A549 (cell line): ENCODE measurements at regions not wholly inside any gene's neighbourhood (a gene's known extent, or its start where the extent isn't known, plus 50 kb on each side); places are given as distances from the start of the nearest gene placed in this dataset.

ENCODE experiments used
- ATAC-seq, 2 experiments: fragments of 200-7000 bp in 1 of 2; fragments of >200 bp in 1 of 2; cut with Nextera tagmentation in 1 of 2; cut with Tn5 transposase in 1 of 2; 3 replicates each; pipeline versions ENCODE4 v1.8.0 to v1.9.1; 2018 to 2020; ENCODE audit warnings: mild to moderate bottlenecking in 1 of 2, moderate library complexity in 1 of 2
- CTCF ChIA-PET: fragments of 300-600 bp; sonication (Branson Sonifier 250); formaldehyde crosslinking; extraction: SDS; loops from one replicate; lab custom pipeline; 2021; ENCODE audit warnings: antibody characterized with exemption, inconsistent platforms; lab: Yijun Ruan, JAX
- POLR2A ChIA-PET: fragments of 350-600 bp; formaldehyde crosslinking; extraction: SDS; loops from one replicate; lab custom pipeline; 2021; ENCODE audit warnings: antibody characterized with exemption, inconsistent platforms; lab: Yijun Ruan, JAX
- DNase-seq, 2 experiments: peaks; one replicate each; pipeline versions ENCODE4 v3.0.0 to v3.0.0-alpha.2; 2011 to 2016; ENCODE audit warnings: low read depth in 1 of 2, low spot score in 1 of 2
- FAIRE-seq: peaks from 2 replicates; lab custom pipeline; 2011; peaks lifted over from hg19 to GRCh38; lab: Jason Lieb, UNC
- H3K27ac ChIP-seq, 2 experiments: fragments of >200 bp; sonication (Bioruptor Twin); formaldehyde crosslinking; 3 replicates each; pipeline ENCODE4 v1.5.1; 2016 to 2017
- H3K4me1 ChIP-seq: fragments of >200 bp; sonication (Bioruptor Twin); formaldehyde crosslinking; 3 replicates; pipeline ENCODE4 v1.6.1; 2016
- H3K4me2 ChIP-seq: fragments of >200 bp; sonication (Bioruptor Twin); formaldehyde crosslinking; 3 replicates; pipeline ENCODE4 v1.6.1; 2016
- H3K4me3 ChIP-seq: fragments of >200 bp; sonication (Bioruptor Twin); formaldehyde crosslinking; 3 replicates; pipeline ENCODE4 v1.5.1; 2016
- H3K9me3 ChIP-seq: fragments of >200 bp; sonication (Bioruptor Twin); formaldehyde crosslinking; 3 replicates; pipeline ENCODE4 v1.6.1; 2016
- ATOH8 ChIP-seq: fragments of 250-450 bp; sonication (Bioruptor Pico); IDR thresholded peaks from 2 replicates; pipeline ENCODE4 v1.5.0; 2020; ENCODE audit warnings: low read depth, mild to moderate bottlenecking, moderate library complexity
- BCL3 ChIP-seq: fragments of >200 bp; sonication (Bioruptor Twin); formaldehyde crosslinking; IDR thresholded peaks from 3 replicates; pipeline ENCODE4 v1.6.1; 2016
- BHLHE40 ChIP-seq: IDR thresholded peaks from 2 replicates; pipeline ENCODE4 v1.6.1; 2012; ENCODE audit warnings: low read depth, low read length, inconsistent platforms
- CHD4 ChIP-seq: fragments of 200-600 bp; sonication (generic); IDR thresholded peaks from 2 replicates; pipeline ENCODE4 v1.6.1; 2016; ENCODE audit warnings: antibody characterized with exemption, mild to moderate bottlenecking, borderline replicate concordance
- FOSB ChIP-seq: fragments of 250-450 bp; sonication (Bioruptor Pico); IDR thresholded peaks from 2 replicates; pipeline ENCODE4 v1.5.0; 2020; ENCODE audit warnings: mild to moderate bottlenecking, moderate library complexity
- HES2 ChIP-seq: fragments of >200 bp; sonication (Bioruptor Twin); formaldehyde crosslinking; IDR thresholded peaks from 2 replicates; pipeline ENCODE4 v1.6.1; 2016
- KDM1A ChIP-seq: fragments of 200-600 bp; sonication (generic); IDR thresholded peaks from 2 replicates; pipeline ENCODE4 v1.6.1; 2016; ENCODE audit warnings: low read depth, mild to moderate bottlenecking
- MAFK ChIP-seq: fragments of 450-650 bp; IDR thresholded peaks from 2 replicates; pipeline ENCODE4 v1.6.1; 2014; ENCODE audit not compliant: partially characterized antibody
- NPAS2 ChIP-seq: fragments of 250-450 bp; sonication (Bioruptor Pico); IDR thresholded peaks from 2 replicates; pipeline ENCODE4 v1.8.0; 2022; ENCODE audit warnings: mild to moderate bottlenecking, moderate library complexity, borderline replicate concordance
- POLR2A ChIP-seq: IDR thresholded peaks from 2 replicates; pipeline ENCODE4 v1.6.1; 2012; ENCODE audit warnings: mild to moderate bottlenecking, low read length
- RARB ChIP-seq: fragments of 250-450 bp; sonication (Bioruptor Pico); IDR thresholded peaks from 2 replicates; pipeline ENCODE4 v1.8.0; 2021; ENCODE audit warnings: mild to moderate bottlenecking, moderate library complexity
- RCOR1 ChIP-seq: fragments of 150-350 bp; IDR thresholded peaks from 2 replicates; pipeline ENCODE4 v1.6.1; 2014; ENCODE audit warnings: antibody characterized with exemption, low read length, low read depth
- REST ChIP-seq: fragments of 200-600 bp; sonication (generic); IDR thresholded peaks from 2 replicates; pipeline ENCODE4 v1.6.1; 2016; ENCODE audit warnings: antibody characterized with exemption, mild to moderate bottlenecking, moderate library complexity
- RNF2 ChIP-seq: fragments of 200-600 bp; sonication (generic); IDR thresholded peaks from 2 replicates; pipeline ENCODE4 v1.6.1; 2016; ENCODE audit warnings: low read depth, mild to moderate bottlenecking, antibody characterized with exemption, moderate library complexity, borderline replicate concordance
- TFCP2L1 ChIP-seq: fragments of 250-450 bp; sonication (Bioruptor Pico); IDR thresholded peaks from 2 replicates; pipeline ENCODE4 v1.5.0; 2021; ENCODE audit warnings: mild to moderate bottlenecking
- USF2 ChIP-seq: fragments of 450-650 bp; IDR thresholded peaks from 2 replicates; pipeline ENCODE4 v1.6.1; 2014; ENCODE audit warnings: antibody characterized with exemption
- WGBS: methylation state at CpG from one replicate; pipeline ENCODE4 v1.1.6; 2017; ENCODE audit errors: missing lambda C conversion rate; 5-methylcytosine and 5-hydroxymethylcytosine counted together

- no peak for FAIRE-seq
- 2% methylated on average over 4 of the region's 4 CpGs for WGBS
- CTCF ChIA-PET: no interaction called here
Measured at GRCh38 chr7:9962742-9963141, 1010.9 kb upstream of the PHF14 start.

GRCh38 chr7:9978106-9979064 is 995.3 kb upstream of the PHF14 start:
- Histone ChIP-seq H3K4me1 (no peaks in the 10 kb centered on the region), H3K9me3 (peaks cover 4% of the 10 kb centered on the region; the same call in 1 of the 3 replicates), H3K4me2 (no peak overlapping the region), H3K27ac (no peak overlapping the region), H3K4me3 (no peak overlapping the region)
- ATAC-seq: no peak
- TF ChIP-seq MAFK (peak; percentile 88), REST (no peak)
- no peak for FAIRE-seq
- no peak for DNase-seq
- ChIA-PET CTCF (no interaction called here), POLR2A (no interaction called here)
- 1% methylated on average over 4 of the region's 4 CpGs for WGBS

More at GRCh38 chr7:9962742-9963141, 1010.9 kb upstream of the PHF14 start:
- no peak for ATAC-seq
- DNase-seq: no peak
- no peak overlapping the region for H3K4me3 ChIP-seq
- H3K4me1 ChIP-seq: no peaks in the 10 kb centered on the region
- POLR2A ChIA-PET: no interaction called here
- H3K9me3 ChIP-seq: no peaks in the 10 kb centered on the region
- H3K4me2 ChIP-seq: no peak overlapping the region
- TF ChIP-seq BCL3 (no peak), RARB (no peak)
- no peak overlapping the region for H3K27ac ChIP-seq

- no peak for DNase-seq
- ATAC-seq: no peak
- no peak for FAIRE-seq
- ChIA-PET CTCF (no interaction called here), POLR2A (no interaction called here)
- Histone ChIP-seq H3K9me3 (peaks cover 4% of the 10 kb centered on the region; the same call in 1 of the 3 replicates), H3K27ac (no peak overlapping the region), H3K4me2 (no peak overlapping the region), H3K4me3 (no peak overlapping the region), H3K4me1 (no peaks in the 10 kb centered on the region)
- 6% methylated on average over 2 of the region's 2 CpGs for WGBS
- TF ChIP-seq BCL3: no peak
- no peak for TF ChIP-seq MAFK
- TF ChIP-seq USF2: no peak
- TF ChIP-seq HES2: no peak
- TF ChIP-seq RCOR1: no peak
- TF ChIP-seq POLR2A: no peak
- TF ChIP-seq CHD4: no peak
- TF ChIP-seq REST: no peak
- TF ChIP-seq KDM1A: no peak
- TF ChIP-seq RNF2: no peak
- TF ChIP-seq TFCP2L1 (CRISPR knock-in tag): no peak
- no peak for TF ChIP-seq ATOH8 (CRISPR knock-in tag)
- TF ChIP-seq FOSB (CRISPR knock-in tag): no peak
- no peak for TF ChIP-seq NPAS2 (CRISPR knock-in tag)
- no peak for TF ChIP-seq BHLHE40
Measured at GRCh38 chr7:9981742-9982349, 991.8 kb upstream of the PHF14 start.
